ENCODE measurements at regions not wholly inside any gene's neighbourhood (a gene's known extent, or its start where the extent isn't known, plus 50 kb on each side); places are given as distances from the start of the nearest gene placed in this dataset.

GRCh38 chr1:2891923-2892448 lies 90.5 kb upstream of the TTC34 start:
- DNase-seq (ENCODE audit: low read depth, low spot score) = no peak
- Histone ChIP-seq H3K4me3 (no peak overlapping the region), H3K27ac (no peak overlapping the region), H3K9me3 (ENCODE audit: low read depth, low read length) (no peaks in the 10 kb centered on the region), H3K36me3 (ENCODE audit: insufficient read depth, low read length) (no peaks in the 10 kb centered on the region), H3K9ac (ENCODE audit: insufficient read length) (no peak overlapping the region)
- TF ChIP-seq POLR2AphosphoS5 (IDR thresholded peaks at IDR 0.05; ENCODE audit: borderline replicate concordance, low read depth, low read length) (no peak), EZH2 (IDR thresholded peaks at IDR 0.05) (no peak), FOXP2 (optimal IDR thresholded peaks at IDR 0.05; ENCODE audit: control extremely low read depth, extremely low read length, insufficient read depth) (no peak)

- Histone ChIP-seq H3K36me3 (ENCODE audit: insufficient read depth, low read length) (no peaks in the 10 kb centered on the region), H3K4me3 (no peak overlapping the region), H3K9me3 (ENCODE audit: low read depth, low read length) (no peaks in the 10 kb centered on the region), H3K9ac (ENCODE audit: insufficient read length) (no peak overlapping the region), H3K27ac (no peak overlapping the region)
- DNase-seq (ENCODE audit: low read depth, low spot score) = no peak
- TF ChIP-seq EZH2 (IDR thresholded peaks at IDR 0.05) = no peak
- TF ChIP-seq FOXP2 (optimal IDR thresholded peaks at IDR 0.05; ENCODE audit: control extremely low read depth, extremely low read length, insufficient read depth) = no peak
- no peak for TF ChIP-seq POLR2AphosphoS5 (IDR thresholded peaks at IDR 0.05; ENCODE audit: borderline replicate concordance, low read depth, low read length)
Observed at GRCh38 chr1:2893473-2894120, 92.1 kb upstream of the TTC34 start.

GRCh38 chr1:2894381-2895041 lies 93.0 kb upstream of the TTC34 start:
- Histone ChIP-seq H3K9ac (ENCODE audit: insufficient read length) (no peak overlapping the region), H3K4me3 (no peak overlapping the region), H3K36me3 (ENCODE audit: insufficient read depth, low read length) (no peaks in the 10 kb centered on the region), H3K9me3 (ENCODE audit: low read depth, low read length) (no peaks in the 10 kb centered on the region), H3K27ac (no peak overlapping the region)
- DNase-seq (ENCODE audit: low read depth, low spot score) = no peak
- TF ChIP-seq EZH2 (IDR thresholded peaks at IDR 0.05) (no peak), POLR2AphosphoS5 (IDR thresholded peaks at IDR 0.05; ENCODE audit: borderline replicate concordance, low read depth, low read length) (no peak), FOXP2 (optimal IDR thresholded peaks at IDR 0.05; ENCODE audit: control extremely low read depth, extremely low read length, insufficient read depth) (no peak)

- H3K9ac ChIP-seq (ENCODE audit: insufficient read length) = no peak overlapping the region
- H3K36me3 ChIP-seq (ENCODE audit: insufficient read depth, low read length) = no peaks in the 10 kb centered on the region
- no peak overlapping the region for H3K27ac ChIP-seq
- no peak for DNase-seq (ENCODE audit: low read depth, low spot score)
- H3K4me3 ChIP-seq = no peak overlapping the region
- no peaks in the 10 kb centered on the region for H3K9me3 ChIP-seq (ENCODE audit: low read depth, low read length)
- no peak for TF ChIP-seq FOXP2 (optimal IDR thresholded peaks at IDR 0.05; ENCODE audit: control extremely low read depth, extremely low read length, insufficient read depth)
- TF ChIP-seq EZH2 (IDR thresholded peaks at IDR 0.05) = no peak
- no peak for TF ChIP-seq POLR2AphosphoS5 (IDR thresholded peaks at IDR 0.05; ENCODE audit: borderline replicate concordance, low read depth, low read length)
Observed at GRCh38 chr1:2896824-2897223, 95.3 kb upstream of the TTC34 start.

- no peaks in the 10 kb centered on the region for H3K36me3 ChIP-seq (ENCODE audit: insufficient read depth, low read length)
- no peak overlapping the region for H3K9ac ChIP-seq (ENCODE audit: insufficient read length)
- H3K27ac ChIP-seq = no peak overlapping the region
- no peaks in the 10 kb centered on the region for H3K9me3 ChIP-seq (ENCODE audit: low read depth, low read length)
- no peak for DNase-seq (ENCODE audit: low read depth, low spot score)
- TF ChIP-seq POLR2AphosphoS5 (IDR thresholded peaks at IDR 0.05; ENCODE audit: borderline replicate concordance, low read depth, low read length) (no peak), FOXP2 (optimal IDR thresholded peaks at IDR 0.05; ENCODE audit: control extremely low read depth, extremely low read length, insufficient read depth) (no peak), EZH2 (IDR thresholded peaks at IDR 0.05) (no peak)
- H3K4me3 ChIP-seq = no peak overlapping the region
Observed at GRCh38 chr1:2903226-2903625, 101.7 kb upstream of the TTC34 start.

- TF ChIP-seq POLR2AphosphoS5 (IDR thresholded peaks at IDR 0.05; ENCODE audit: borderline replicate concordance, low read depth, low read length) (no peak), EZH2 (IDR thresholded peaks at IDR 0.05) (no peak), FOXP2 (optimal IDR thresholded peaks at IDR 0.05; ENCODE audit: control extremely low read depth, extremely low read length, insufficient read depth) (no peak)
Observed at GRCh38 chr1:2904191-2904590, 102.7 kb upstream of the TTC34 start.

GRCh38 chr1:2905356-2905755 lies 103.9 kb upstream of the TTC34 start:
- Histone ChIP-seq H3K36me3 (ENCODE audit: insufficient read depth, low read length) (no peaks in the 10 kb centered on the region), H3K27ac (no peak overlapping the region), H3K4me3 (no peak overlapping the region), H3K9me3 (ENCODE audit: low read depth, low read length) (no peaks in the 10 kb centered on the region), H3K9ac (ENCODE audit: insufficient read length) (no peak overlapping the region)
- TF ChIP-seq EZH2 (IDR thresholded peaks at IDR 0.05) (no peak), POLR2AphosphoS5 (IDR thresholded peaks at IDR 0.05; ENCODE audit: borderline replicate concordance, low read depth, low read length) (no peak), FOXP2 (optimal IDR thresholded peaks at IDR 0.05; ENCODE audit: control extremely low read depth, extremely low read length, insufficient read depth) (no peak)
- DNase-seq (ENCODE audit: low read depth, low spot score) = no peak

More at GRCh38 chr1:2904191-2904590, 102.7 kb upstream of the TTC34 start:
- Histone ChIP-seq H3K9me3 (ENCODE audit: low read depth, low read length) (no peaks in the 10 kb centered on the region), H3K9ac (ENCODE audit: insufficient read length) (no peak overlapping the region), H3K4me3 (no peak overlapping the region), H3K36me3 (ENCODE audit: insufficient read depth, low read length) (no peaks in the 10 kb centered on the region), H3K27ac (no peak overlapping the region)
- DNase-seq (ENCODE audit: low read depth, low spot score) = no peak

GRCh38 chr1:2906085-2906484 lies 104.6 kb upstream of the TTC34 start:
- Histone ChIP-seq H3K27ac (no peak overlapping the region), H3K36me3 (ENCODE audit: insufficient read depth, low read length) (no peaks in the 10 kb centered on the region), H3K9ac (ENCODE audit: insufficient read length) (no peak overlapping the region), H3K9me3 (ENCODE audit: low read depth, low read length) (no peaks in the 10 kb centered on the region), H3K4me3 (no peak overlapping the region)
- no peak for DNase-seq (ENCODE audit: low read depth, low spot score)
- TF ChIP-seq POLR2AphosphoS5 (IDR thresholded peaks at IDR 0.05; ENCODE audit: borderline replicate concordance, low read depth, low read length) (no peak), FOXP2 (optimal IDR thresholded peaks at IDR 0.05; ENCODE audit: control extremely low read depth, extremely low read length, insufficient read depth) (no peak), EZH2 (IDR thresholded peaks at IDR 0.05) (peak; percentile 69)
